Bronchial epithelial cell (primary cell): ENCODE measurements at regions not wholly inside any gene's neighbourhood (a gene's known extent, or its start where the extent isn't known, plus 50 kb on each side); places are given as distances from the start of the nearest gene placed in this dataset.
A peak's percentile ranks its signal among the peaks of the same experiment; 100 is the strongest.

ENCODE experiments used
- DNase-seq: peaks from one replicate; pipeline ENCODE4 v3.0.0-alpha.2; 2010; ENCODE audit warnings: low read depth
- FAIRE-seq: peaks from 2 replicates; lab custom pipeline; 2011; peaks lifted over from hg19 to GRCh38; lab: Jason Lieb, UNC
- H3K27me3 ChIP-seq: 2 replicates; pipeline ENCODE4 v1.5.1; 2011; ENCODE audit warnings: low read length; ENCODE audit not compliant: control insufficient read depth, insufficient read depth
- H3K36me3 ChIP-seq: 2 replicates; pipeline ENCODE4 v1.5.1; 2011; ENCODE audit warnings: low read length; ENCODE audit not compliant: control insufficient read depth, insufficient read depth
- H3K4me3 ChIP-seq: 2 replicates; pipeline ENCODE4 v1.5.1; 2011; ENCODE audit warnings: mild to moderate bottlenecking, low read depth, low read length, control low read depth
- TF ChIP-seq, protein P1 (sequence below): IDR thresholded peaks from 2 replicates; pipeline ENCODE4 v1.5.1; 2011; ENCODE audit warnings: mild to moderate bottlenecking, moderate library complexity, low read length, control low read depth, inconsistent platforms; ENCODE audit not compliant: insufficient read depth, severe bottlenecking

DNA sequence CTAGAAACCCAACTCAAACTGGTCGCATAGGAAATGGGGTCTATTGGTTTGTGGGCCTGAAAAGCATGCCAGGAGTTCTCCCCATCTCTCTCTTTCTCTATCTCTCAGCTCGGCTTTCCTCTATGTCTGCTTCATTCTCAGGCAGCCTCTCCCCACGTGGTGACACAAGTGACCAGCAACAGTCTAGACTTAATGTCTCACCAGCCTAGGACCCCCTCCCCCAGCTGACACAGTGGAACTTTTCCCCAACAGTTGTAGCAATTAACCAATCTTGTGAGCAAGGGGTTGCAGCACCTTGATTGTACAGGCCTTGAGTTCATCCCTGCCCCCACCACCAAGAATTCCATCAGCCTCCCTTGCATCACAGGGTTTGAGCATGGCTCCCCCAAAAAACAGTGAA, 159.8 kb upstream of the KIT start:
- TF ChIP-seq, protein P1, sequence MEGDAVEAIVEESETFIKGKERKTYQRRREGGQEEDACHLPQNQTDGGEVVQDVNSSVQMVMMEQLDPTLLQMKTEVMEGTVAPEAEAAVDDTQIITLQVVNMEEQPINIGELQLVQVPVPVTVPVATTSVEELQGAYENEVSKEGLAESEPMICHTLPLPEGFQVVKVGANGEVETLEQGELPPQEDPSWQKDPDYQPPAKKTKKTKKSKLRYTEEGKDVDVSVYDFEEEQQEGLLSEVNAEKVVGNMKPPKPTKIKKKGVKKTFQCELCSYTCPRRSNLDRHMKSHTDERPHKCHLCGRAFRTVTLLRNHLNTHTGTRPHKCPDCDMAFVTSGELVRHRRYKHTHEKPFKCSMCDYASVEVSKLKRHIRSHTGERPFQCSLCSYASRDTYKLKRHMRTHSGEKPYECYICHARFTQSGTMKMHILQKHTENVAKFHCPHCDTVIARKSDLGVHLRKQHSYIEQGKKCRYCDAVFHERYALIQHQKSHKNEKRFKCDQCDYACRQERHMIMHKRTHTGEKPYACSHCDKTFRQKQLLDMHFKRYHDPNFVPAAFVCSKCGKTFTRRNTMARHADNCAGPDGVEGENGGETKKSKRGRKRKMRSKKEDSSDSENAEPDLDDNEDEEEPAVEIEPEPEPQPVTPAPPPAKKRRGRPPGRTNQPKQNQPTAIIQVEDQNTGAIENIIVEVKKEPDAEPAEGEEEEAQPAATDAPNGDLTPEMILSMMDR: no peak
- no peaks in the 10 kb centered on the region for H3K36me3 ChIP-seq
- H3K27me3 ChIP-seq: no peaks in the 10 kb centered on the region
- FAIRE-seq (no peak), DNase-seq (no peak)
- no peak overlapping the region for H3K4me3 ChIP-seq

DNA sequence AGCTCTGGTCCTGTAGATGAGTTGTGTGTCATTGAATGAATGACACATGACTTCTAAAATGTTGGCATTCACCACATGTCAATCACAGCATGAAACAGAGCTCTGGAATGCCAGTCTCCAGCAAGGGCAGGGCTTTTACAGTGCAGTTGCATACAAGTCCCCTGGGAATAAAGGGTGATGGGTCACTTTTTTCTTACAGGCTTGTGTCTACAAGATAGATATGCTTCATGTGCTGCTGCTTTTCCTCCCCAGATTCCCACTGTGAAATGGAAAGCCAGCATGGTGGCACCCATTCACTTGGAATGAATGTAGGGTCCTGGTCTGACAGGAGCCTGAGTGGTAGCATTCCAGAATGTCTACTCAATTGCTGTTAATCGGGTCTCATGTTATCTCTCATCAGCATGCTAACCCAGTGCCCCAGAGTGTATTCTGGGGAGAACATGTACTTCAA, 159.1 kb upstream of the KIT start:
- no peak for FAIRE-seq
- H3K36me3 ChIP-seq: no peaks in the 10 kb centered on the region

DNA sequence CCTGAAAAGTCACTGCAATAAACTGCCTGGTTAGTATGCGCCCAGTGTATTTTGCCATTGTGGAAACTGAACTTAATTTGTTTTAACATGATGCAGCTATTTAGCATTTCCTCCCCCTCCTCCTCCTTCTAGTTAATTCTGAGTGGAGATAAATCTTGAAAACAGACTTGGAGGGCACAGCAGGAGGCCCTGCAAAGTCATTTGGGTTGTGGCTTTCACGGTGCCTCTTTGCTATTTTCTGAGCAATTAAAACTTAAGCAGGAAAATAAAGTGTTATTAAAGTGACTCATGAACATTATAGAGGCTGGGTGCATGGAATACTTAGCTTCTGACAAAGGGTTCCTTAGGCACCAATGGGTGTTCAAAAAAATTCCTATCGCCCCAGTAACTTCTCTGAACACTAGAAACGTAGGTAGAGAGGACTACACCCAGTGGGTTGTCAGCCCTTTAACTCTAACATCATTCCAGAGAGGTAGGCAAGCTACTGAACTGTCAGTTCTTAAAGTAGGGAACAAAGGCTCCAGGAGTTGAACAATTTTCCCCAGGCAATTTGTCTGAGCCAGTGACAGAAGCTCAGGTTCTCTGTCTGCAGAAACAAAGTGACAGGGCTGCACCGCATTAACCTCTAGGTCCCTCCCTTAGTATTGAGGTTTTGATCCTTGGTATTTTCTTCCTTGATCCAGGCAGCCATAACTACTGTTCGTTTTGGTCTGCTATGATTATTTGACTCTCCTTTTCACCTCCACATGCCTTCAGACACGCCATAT, 158.3 kb upstream of the KIT start:
- TF ChIP-seq, protein P1: no peak
- H3K4me3 ChIP-seq: no peak overlapping the region
- DNase-seq: no peak
- H3K27me3 ChIP-seq: no peaks in the 10 kb centered on the region
- no peak for FAIRE-seq
- H3K36me3 ChIP-seq: no peaks in the 10 kb centered on the region

More for the DNA sequence above, 159.1 kb upstream of the KIT start:
- TF ChIP-seq, protein P1: no peak
- peak; percentile 61 for DNase-seq
- Histone ChIP-seq H3K4me3 (no peak overlapping the region), H3K27me3 (no peaks in the 10 kb centered on the region)

DNA sequence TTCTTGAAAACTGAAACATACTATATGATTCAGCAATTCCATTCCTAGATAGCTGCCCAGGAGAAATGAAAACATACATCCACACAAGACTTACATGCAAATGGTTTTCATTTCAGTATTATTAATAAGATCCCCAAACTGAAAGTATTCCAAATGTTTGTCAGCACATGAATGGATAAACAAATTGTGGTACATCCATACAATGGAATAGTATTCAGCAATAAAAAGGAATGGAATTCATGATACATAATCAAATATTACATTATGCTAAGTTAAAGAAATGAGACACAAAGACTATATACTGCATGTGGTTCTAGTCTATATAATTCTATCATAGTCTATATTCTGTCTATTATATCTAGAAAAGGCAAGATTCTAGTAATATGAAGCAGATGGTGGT, 152.4 kb upstream of the KIT start:
- Histone ChIP-seq H3K4me3 (no peak overlapping the region), H3K27me3 (no peaks in the 10 kb centered on the region), H3K36me3 (no peaks in the 10 kb centered on the region)
- DNase-seq: no peak
- no peak for FAIRE-seq
- TF ChIP-seq, protein P1: no peak

DNA sequence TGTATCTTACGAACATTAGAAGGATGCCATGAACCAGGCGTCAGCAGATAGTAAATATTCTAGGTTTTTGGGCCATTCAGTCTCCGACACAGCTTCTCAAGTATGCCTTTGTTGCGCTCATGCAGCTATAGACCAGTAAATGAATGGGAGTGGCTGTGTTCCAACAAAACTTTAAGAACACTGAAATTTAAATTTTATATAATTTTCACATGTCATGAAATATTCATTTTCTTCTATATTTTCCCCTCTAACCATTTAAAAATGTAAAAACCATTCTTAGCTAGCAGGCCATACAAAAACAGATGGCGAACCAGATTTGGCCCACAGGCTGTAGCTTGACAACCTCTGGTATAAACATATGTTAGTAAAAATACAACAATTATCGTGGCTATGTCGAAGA, 151.8 kb upstream of the KIT start:
- FAIRE-seq (no peak), DNase-seq (no peak)
- H3K4me3 ChIP-seq: no peak overlapping the region
- TF ChIP-seq, protein P1: no peak
- no peaks in the 10 kb centered on the region for H3K27me3 ChIP-seq
- no peaks in the 10 kb centered on the region for H3K36me3 ChIP-seq
